IMR-90 (cell line): ENCODE measurements at regions not wholly inside any gene's neighbourhood (a gene's known extent, or its start where the extent isn't known, plus 50 kb on each side); places are given as distances from the start of the nearest gene placed in this dataset.

ENCODE experiments used
- ATAC-seq: fragments of 200-7000 bp; cut with Tn5 transposase; 2 replicates; pipeline ENCODE4 v1.9.1; 2020; ENCODE audit warnings: low read depth, mild to moderate bottlenecking, moderate library complexity
- BruUV-seq: library from RNA; stranded (reverse); fragments of 400-500 nt; replicated peaks from 2 replicates; lab custom pipeline; 2021; lab: Mats Ljungman, UMichigan
- CTCF ChIA-PET: fragments of 300-600 bp; formaldehyde crosslinking; extraction: SDS; loops from one replicate; lab custom pipeline; 2021; ENCODE audit warnings: antibody characterized with exemption; lab: Yijun Ruan, JAX
- POLR2A ChIA-PET: fragments of 300-600 bp; sonication (Branson Sonifier 250); formaldehyde crosslinking; loops from one replicate; lab custom pipeline; 2022; ENCODE audit warnings: antibody characterized with exemption; ENCODE audit not compliant: unreplicated experiment; lab: Charles Lee
- DNase-seq: peaks from one replicate; pipeline ENCODE4 v3.0.0; 2013
- H2AFZ ChIP-seq: replicated peaks from 2 replicates; pipeline ENCODE3; 2013; ENCODE audit warnings: low read length, mild to moderate bottlenecking; ENCODE audit not compliant: poor library complexity
- H2AK5ac ChIP-seq: 2 replicates; pipeline ENCODE4 v1.6.1; 2013; ENCODE audit warnings: low read depth, low read length, inconsistent platforms
- H2AK9ac ChIP-seq: replicated peaks from 2 replicates; pipeline ENCODE3; 2013; ENCODE audit warnings: mild to moderate bottlenecking, low read depth, low read length, moderate library complexity; ENCODE audit not compliant: poor library complexity
- H2BK120ac ChIP-seq: 2 replicates; pipeline ENCODE4 v1.6.1; 2013; ENCODE audit warnings: low read depth, low read length, inconsistent platforms
- H2BK15ac ChIP-seq: 3 replicates; pipeline ENCODE4 v1.6.1; 2013; ENCODE audit warnings: low read depth, low read length, inconsistent platforms
- H2BK20ac ChIP-seq: 2 replicates; pipeline ENCODE4 v1.6.1; 2013; ENCODE audit warnings: low read depth, mild to moderate bottlenecking, inconsistent platforms, low read length, moderate library complexity
- H2BK5ac ChIP-seq: 2 replicates; pipeline ENCODE4 v1.6.1; 2013; ENCODE audit warnings: mild to moderate bottlenecking, low read depth, low read length, inconsistent platforms; ENCODE audit not compliant: poor library complexity, severe bottlenecking
- H3K14ac ChIP-seq: replicated peaks from 2 replicates; pipeline ENCODE4 v1.6.1; 2013; ENCODE audit warnings: low read depth, low read length, inconsistent platforms
- H3K18ac ChIP-seq: 2 replicates; pipeline ENCODE4 v1.6.1; 2013; ENCODE audit warnings: low read depth, low read length, control low read depth
- H3K23ac ChIP-seq: 2 replicates; pipeline ENCODE4 v1.6.1; 2013; ENCODE audit warnings: low read depth, low read length, inconsistent platforms
- H3K27ac ChIP-seq: 2 replicates; pipeline ENCODE4 v1.5.1; 2013; ENCODE audit warnings: mild to moderate bottlenecking, control low read depth, low read length; ENCODE audit not compliant: insufficient read depth
- H3K27me3 ChIP-seq: 2 replicates; pipeline ENCODE4 v1.6.1; 2013; ENCODE audit warnings: low read length; ENCODE audit not compliant: control insufficient read depth, insufficient read depth
- H3K36me3 ChIP-seq: 2 replicates; pipeline ENCODE4 v1.6.1; 2013; ENCODE audit warnings: low read length, mixed read lengths; ENCODE audit not compliant: control insufficient read depth, insufficient read depth
- H3K4ac ChIP-seq: 2 replicates; pipeline ENCODE4 v1.6.1; 2013; ENCODE audit warnings: low read depth, low read length, inconsistent platforms
- H3K4me1 ChIP-seq: 2 replicates; pipeline ENCODE4 v1.6.1; 2013; ENCODE audit warnings: low read length, mixed read lengths; ENCODE audit not compliant: control insufficient read depth, insufficient read depth
- H3K4me2 ChIP-seq: 2 replicates; pipeline ENCODE4 v1.6.1; 2013; ENCODE audit warnings: low read depth, mild to moderate bottlenecking, control low read depth, low read length, moderate library complexity
- H3K4me3 ChIP-seq: 2 replicates; pipeline ENCODE4 v1.5.1; 2013; ENCODE audit warnings: low read depth, mild to moderate bottlenecking, control low read depth, low read length, moderate library complexity; ENCODE audit not compliant: insufficient read depth
- H3K56ac ChIP-seq: 2 replicates; pipeline ENCODE4 v1.6.1; 2013; ENCODE audit warnings: low read length, inconsistent platforms; ENCODE audit not compliant: insufficient read depth; ENCODE audit errors: extremely low read depth
- H3K79me1 ChIP-seq, 2 experiments: 2 replicates each; pipeline ENCODE4 v1.6.1; 2013; ENCODE audit warnings: low read length in 2 of 2, inconsistent platforms in 1 of 2, low read depth in 1 of 2
- H3K9ac ChIP-seq: 2 replicates; pipeline ENCODE4 v1.6.1; 2013; ENCODE audit warnings: low read depth, low read length, control low read depth
- H3K9me1 ChIP-seq: 2 replicates; pipeline ENCODE4 v1.6.1; 2013; ENCODE audit warnings: low read length, inconsistent platforms; ENCODE audit not compliant: insufficient read depth
- H3K9me3 ChIP-seq: 2 replicates; pipeline ENCODE4 v1.6.1; 2013; ENCODE audit warnings: low read length; ENCODE audit not compliant: control insufficient read depth, insufficient read depth
- H4K20me1 ChIP-seq: 2 replicates; pipeline ENCODE4 v1.6.1; 2013; ENCODE audit warnings: low read length, inconsistent platforms; ENCODE audit not compliant: insufficient read depth
- H4K5ac ChIP-seq: 2 replicates; pipeline ENCODE4 v1.6.1; 2013; ENCODE audit warnings: mild to moderate bottlenecking, low read depth, low read length, control low read depth
- H4K8ac ChIP-seq, 2 experiments: 2 replicates each; pipeline ENCODE4 v1.6.1; 2013; ENCODE audit warnings: low read depth in 2 of 2, low read length in 2 of 2, control low read depth in 1 of 2, inconsistent platforms in 1 of 2
- H4K91ac ChIP-seq: 2 replicates; pipeline ENCODE4 v1.6.1; 2013; ENCODE audit warnings: low read depth, low read length, inconsistent platforms; ENCODE audit not compliant: insufficient read depth
- BHLHE40 ChIP-seq: fragments of 150-350 bp; IDR thresholded peaks from 2 replicates; pipeline ENCODE4 v1.6.1; 2016; ENCODE audit warnings: mild to moderate bottlenecking, low read depth, low read length
- CEBPB ChIP-seq: IDR thresholded peaks from 2 replicates; pipeline ENCODE4 v1.6.1; 2012; ENCODE audit warnings: low read depth, low read length, improper control_type of control experiment
- CTCF ChIP-seq: conservative IDR thresholded peaks from 2 replicates; pipeline ENCODE4 v1.5.1; 2012; ENCODE audit warnings: mild to moderate bottlenecking, low read depth, low read length, improper control_type of control experiment
- ELK1 ChIP-seq: fragments of 150-350 bp; IDR thresholded peaks from 2 replicates; pipeline ENCODE4 v1.6.1; 2016; ENCODE audit warnings: low read depth, mild to moderate bottlenecking, low read length, moderate library complexity, borderline replicate concordance
- MAFK ChIP-seq: IDR thresholded peaks from 2 replicates; pipeline ENCODE4 v1.6.1; 2012; ENCODE audit warnings: low read depth, low read length, improper control_type of control experiment
- MXI1 ChIP-seq: IDR thresholded peaks from 2 replicates; pipeline ENCODE4 v1.6.1; 2012; ENCODE audit warnings: low read depth, mild to moderate bottlenecking, low read length, moderate library complexity, borderline replicate concordance
- NFE2L2 ChIP-seq: fragments of 150-350 bp; IDR thresholded peaks from 2 replicates; pipeline ENCODE4 v1.6.1; 2016; ENCODE audit warnings: low read depth, mild to moderate bottlenecking, low read length
- POLR2A ChIP-seq: IDR thresholded peaks from 2 replicates; pipeline ENCODE4 v1.6.1; 2012; ENCODE audit warnings: mild to moderate bottlenecking, low read depth, low read length
- RAD21 ChIP-seq: IDR thresholded peaks from 2 replicates; pipeline ENCODE4 v1.6.1; 2012; ENCODE audit warnings: low read length, improper control_type of control experiment
- RFX5 ChIP-seq: IDR thresholded peaks from 2 replicates; pipeline ENCODE4 v1.8.0; 2012; ENCODE audit warnings: low read depth, mild to moderate bottlenecking, low read length, moderate library complexity
- SMC3 ChIP-seq: fragments of 150-350 bp; IDR thresholded peaks from 2 replicates; pipeline ENCODE4 v1.6.1; 2016; ENCODE audit warnings: low read depth, mild to moderate bottlenecking, antibody characterized with exemption, low read length, moderate library complexity
- WGBS, 2 experiments: methylation state at CpG; one replicate each; pipeline versions ENCODE4 v1.1.5 to v1.1.7; 2013; ENCODE audit warnings: missing lambda C conversion rate in 2 of 2; ENCODE audit not compliant: insufficient read length in 1 of 2; ENCODE audit errors: extremely low coverage in 2 of 2; 5-methylcytosine and 5-hydroxymethylcytosine counted together
- dilution Hi-C: fragments of 300-500 bp; cut with HindIII; formaldehyde crosslinking; loops from one replicate; pipeline ENCODE4 v1.14.3; 2018; ENCODE audit warnings: low sequenced_read_pairs; ENCODE audit not compliant: unreplicated experiment
- in situ Hi-C: fragments of 300-500 bp; cut with MboI; formaldehyde crosslinking; loops from 3 replicates; pipeline ENCODE4 v1.14.3; 2019; ENCODE audit warnings: low sequenced_read_pairs, inconsistent platforms, mixed read lengths
- intact Hi-C: fragments of 100-400 bp; cut with micrococcal nuclease; formaldehyde crosslinking; loops from 2 replicates; pipeline ENCODE4 v1.10.0; 2022

- CTCF ChIA-PET, result no interaction called here
Observed at GRCh38 chr6:2465336-2465735, 219.9 kb upstream of the GMDS start.

More at GRCh38 chr6:2465336-2465735, 219.9 kb upstream of the GMDS start:
- H4K8ac ChIP-seq, result no peak overlapping the region
- H3K79me1 ChIP-seq, result no peaks in the 10 kb centered on the region
- in situ Hi-C loops (no loop called here), dilution Hi-C loops (no loop called here), intact Hi-C loops (loop anchor here (5.0 kb wide), 1 partner anchor 157 kb away; no protein-coding TSS in a partner anchor)
- peaks cover 35% of the 10 kb centered on the region for H3K27me3 ChIP-seq
- TF ChIP-seq ELK1 (no peak), POLR2A (no peak), NFE2L2 (no peak), RAD21 (no peak), BHLHE40 (no peak), SMC3 (no peak), MXI1 (no peak), MAFK (no peak), CTCF (no peak), CEBPB (no peak), RFX5 (no peak)
- 0 out of 2 replicates have a peak, but pooled peaks cover 3% of the 10 kb centered on the region for H3K9me1 ChIP-seq
- DNase-seq (no peak), ATAC-seq (no peak)
- H3K27ac ChIP-seq, result no peak overlapping the region
- no peak overlapping the region for H4K91ac ChIP-seq
- H3K4me3 ChIP-seq, result no peak overlapping the region
- POLR2A ChIA-PET, result no interaction called here
- H2BK120ac ChIP-seq, result no peak overlapping the region
- no TSS peak for BruUV-seq
- H3K4ac ChIP-seq, result no peak overlapping the region
- H3K56ac ChIP-seq, result no peak overlapping the region
- H3K9ac ChIP-seq, result no peak overlapping the region
- H3K4me1 ChIP-seq, result no peaks in the 10 kb centered on the region
- no peak overlapping the region for H3K18ac ChIP-seq
- H2BK15ac ChIP-seq, result no peak overlapping the region
- WGBS, 2 experiments, result 82% methylated on average over 5 of the region's 9 CpGs; no CpG with 5 or more reads in 1 of the 2 experiments
- no peak overlapping the region for H3K14ac ChIP-seq
- H3K23ac ChIP-seq, result no peak overlapping the region
- H3K4me2 ChIP-seq, result no peak overlapping the region
- no peak overlapping the region for H2AK5ac ChIP-seq
- H2BK20ac ChIP-seq, result no peak overlapping the region
- H2AK9ac ChIP-seq, result no peak overlapping the region
- H3K36me3 ChIP-seq, result no peaks in the 10 kb centered on the region
- no peaks in the 10 kb centered on the region for H3K9me3 ChIP-seq
- H2BK5ac ChIP-seq, result no peak overlapping the region
- H4K5ac ChIP-seq, result no peak overlapping the region
- H4K20me1 ChIP-seq, result no peaks in the 10 kb centered on the region
- H2AFZ ChIP-seq, result no peak overlapping the region
